ENCODE measurements at regions not wholly inside any gene's neighbourhood (a gene's known extent, or its start where the extent isn't known, plus 50 kb on each side); places are given as distances from the start of the nearest gene placed in this dataset.

GRCh38 chr2:17177088-17177487, 341.2 kb downstream of the RAD51AP2 start:
- TF ChIP-seq POLR2A (IDR thresholded peaks at IDR 0.05; ENCODE audit: low read depth, low read length) (no peak), POLR2AphosphoS5 (IDR thresholded peaks at IDR 0.05; ENCODE audit: low read depth, low read length) (no peak), TAF1 (IDR thresholded peaks at IDR 0.05; ENCODE audit: borderline replicate concordance, low read depth, low read length) (no peak)

Measured in GM12892 (cell line).